OCI-LY7 (cell line): ENCODE measurements at regions not wholly inside any gene's neighbourhood (a gene's known extent, or its start where the extent isn't known, plus 50 kb on each side); places are given as distances from the start of the nearest gene placed in this dataset.

Source experiments
- BruUV-seq: library from RNA; stranded (reverse); fragments of 400-500 nt; replicated peaks from 2 replicates; lab custom pipeline; 2021; lab: Mats Ljungman, UMichigan
- CTCF ChIA-PET: fragments of 300-600 bp; sonication (Branson Sonifier 250); formaldehyde crosslinking; loops from one replicate; lab custom pipeline; 2022; ENCODE audit warnings: antibody characterized with exemption; ENCODE audit not compliant: unreplicated experiment; lab: Charles Lee
- POLR2A ChIA-PET: fragments of 300-600 bp; sonication (Branson Sonifier 250); formaldehyde crosslinking; loops from one replicate; lab custom pipeline; 2022; ENCODE audit warnings: antibody characterized with exemption; lab: Charles Lee
- DNase-seq: peaks from one replicate; pipeline ENCODE4 v3.0.0-alpha.2; 2015; ENCODE audit warnings: low spot score
- H2AFZ ChIP-seq: fragments of 200-600 bp; sonication (generic), shearing (Covaris generic); 2 replicates; pipeline ENCODE4 v1.6.1; 2014; ENCODE audit warnings: mild to moderate bottlenecking, antibody characterized with exemption, low read length, moderate library complexity
- H3K27ac ChIP-seq: fragments of 200-600 bp; sonication (generic); 2 replicates; pipeline ENCODE4 v1.5.1; 2014; ENCODE audit warnings: mixed run types, low read depth, mild to moderate bottlenecking, moderate library complexity, low read length, inconsistent platforms; ENCODE audit not compliant: poor library complexity, severe bottlenecking
- H3K36me3 ChIP-seq: fragments of 200-600 bp; sonication (generic); 2 replicates; pipeline ENCODE4 v1.6.1; 2014; ENCODE audit warnings: mild to moderate bottlenecking, antibody characterized with exemption, low read length, moderate library complexity, mixed read lengths; ENCODE audit not compliant: insufficient read depth
- H3K4me1 ChIP-seq: fragments of 200-600 bp; sonication (generic); 2 replicates; pipeline ENCODE4 v1.5.1; 2014; ENCODE audit warnings: mild to moderate bottlenecking, low read length; ENCODE audit not compliant: insufficient read depth, poor library complexity, severe bottlenecking
- H3K4me2 ChIP-seq: fragments of 200-600 bp; sonication (generic); 2 replicates; pipeline ENCODE4 v1.6.1; 2014; ENCODE audit warnings: mild to moderate bottlenecking, low read length
- H3K4me3 ChIP-seq: fragments of 200-600 bp; sonication (generic); 2 replicates; pipeline ENCODE4 v1.5.1; 2014; ENCODE audit warnings: mild to moderate bottlenecking, low read depth, low read length; ENCODE audit not compliant: poor library complexity, severe bottlenecking
- H3K79me2 ChIP-seq: fragments of 200-600 bp; sonication (generic); 2 replicates; pipeline ENCODE4 v1.6.1; 2016; ENCODE audit warnings: low read depth, mild to moderate bottlenecking, low read length, moderate library complexity, mixed read lengths; ENCODE audit not compliant: insufficient read depth
- H3K9me2 ChIP-seq: fragments of 200-600 bp; sonication (generic); 2 replicates; pipeline ENCODE4 v1.6.1; 2016; ENCODE audit warnings: mild to moderate bottlenecking, low read length, mixed read lengths; ENCODE audit not compliant: insufficient read depth
- H3K9me3 ChIP-seq: fragments of 200-600 bp; sonication (generic); 2 replicates; pipeline ENCODE4 v1.6.1; 2014; ENCODE audit warnings: mild to moderate bottlenecking, mixed run types, low read length, mixed read lengths
- H4K20me1 ChIP-seq: fragments of 200-600 bp; sonication (generic); 2 replicates; pipeline ENCODE4 v1.6.1; 2014; ENCODE audit warnings: mild to moderate bottlenecking, antibody characterized with exemption, low read length, moderate library complexity, mixed read lengths; ENCODE audit not compliant: insufficient read depth
- CTCF ChIP-seq: fragments of 200-600 bp; sonication (generic); conservative IDR thresholded peaks from 2 replicates; pipeline ENCODE4 v1.5.1; 2014; ENCODE audit warnings: mild to moderate bottlenecking, antibody characterized with exemption, low read length, moderate library complexity, mixed read lengths
- EZH2phosphoT487 ChIP-seq: fragments of 200-600 bp; sonication (generic); IDR thresholded peaks from 2 replicates; pipeline ENCODE4 v1.6.1; 2018; ENCODE audit warnings: low read depth, borderline replicate concordance, mild to moderate bottlenecking, mixed run types, antibody characterized with exemption, low read length, moderate library complexity, mixed read lengths
- intact Hi-C: fragments of 100-400 bp; cut with micrococcal nuclease; formaldehyde crosslinking; loops from one replicate; pipeline ENCODE4 v1.10.0; 2022; ENCODE audit not compliant: unreplicated experiment

GRCh38 chr16:85492295-85492864, 120.7 kb upstream of the GSE1 start:
- TF ChIP-seq EZH2phosphoT487 = no peak
- TF ChIP-seq CTCF = no peak
- H3K36me3 ChIP-seq = no peaks in the 10 kb centered on the region
- DNase-seq = peak; percentile 24
- H3K4me3 ChIP-seq = no peak overlapping the region
- H3K79me2 ChIP-seq = no peaks in the 10 kb centered on the region
- no peaks in the 10 kb centered on the region for H3K9me2 ChIP-seq
- ChIA-PET CTCF (interaction anchor here (1.6 kb wide), 1 partner anchor 45 kb away, joined by 5 read pairs; no protein-coding TSS in a partner anchor), POLR2A (no interaction called here)
- no peaks in the 10 kb centered on the region for H4K20me1 ChIP-seq
- no peak overlapping the region for H2AFZ ChIP-seq
- H3K9me3 ChIP-seq = no peaks in the 10 kb centered on the region
- intact Hi-C loops = no loop called here
- peaks cover 4% of the 10 kb centered on the region for H3K4me1 ChIP-seq
- H3K4me2 ChIP-seq = no peak overlapping the region
- H3K27ac ChIP-seq = no peak overlapping the region
- BruUV-seq = no TSS peak

- no peaks in the 10 kb centered on the region for H3K79me2 ChIP-seq
- H4K20me1 ChIP-seq = no peaks in the 10 kb centered on the region
- H3K36me3 ChIP-seq = no peaks in the 10 kb centered on the region
- intact Hi-C loops = no loop called here
- ChIA-PET POLR2A (interaction anchor here (0.6 kb wide), 1 partner anchor 902 kb away, joined by 5 read pairs; no protein-coding TSS in a partner anchor), CTCF (interaction anchor here (0.6 kb wide), 1 partner anchor 242 kb away, joined by 3 read pairs; no protein-coding TSS in a partner anchor)
- no peak overlapping the region for H3K4me2 ChIP-seq
- no TSS peak for BruUV-seq
- DNase-seq = no peak
- H3K27ac ChIP-seq = no peak overlapping the region
- H3K4me1 ChIP-seq = peaks cover 10% of the 10 kb centered on the region
- H3K4me3 ChIP-seq = no peak overlapping the region
- H2AFZ ChIP-seq = no peak overlapping the region
- no peak for TF ChIP-seq CTCF
- TF ChIP-seq EZH2phosphoT487 = no peak
- no peaks in the 10 kb centered on the region for H3K9me3 ChIP-seq
- H3K9me2 ChIP-seq = no peaks in the 10 kb centered on the region
These were observed 118.8 kb upstream of the GSE1 start for GRCh38 chr16:85494315-85494714.

- Histone ChIP-seq H3K9me3 (no peaks in the 10 kb centered on the region), H3K4me3 (no peak overlapping the region), H2AFZ (no peak overlapping the region), H3K27ac (no peak overlapping the region), H3K36me3 (no peaks in the 10 kb centered on the region), H3K9me2 (no peaks in the 10 kb centered on the region), H3K4me1 (peaks cover 10% of the 10 kb centered on the region), H3K4me2 (no peak overlapping the region), H4K20me1 (no peaks in the 10 kb centered on the region), H3K79me2 (no peaks in the 10 kb centered on the region)
- TF ChIP-seq CTCF (no peak), EZH2phosphoT487 (no peak)
- BruUV-seq = no TSS peak
- intact Hi-C loops = no loop called here
- ChIA-PET CTCF (no interaction called here), POLR2A (no interaction called here)
- DNase-seq = no peak
These were observed 117.9 kb upstream of the GSE1 start for GRCh38 chr16:85495259-85495658.
